G401.6 (cell line): ENCODE measurements at regions not wholly inside any gene's neighbourhood (a gene's known extent, or its start where the extent isn't known, plus 50 kb on each side); places are given as distances from the start of the nearest gene placed in this dataset.
A peak's percentile ranks its signal among the peaks of the same experiment; 100 is the strongest.
"Not testable (repeated sequence)": the region's sequence is repeated elsewhere in the genome, so short reads cannot be mapped to it uniquely, and the experiment has no call there.

Experiments used
- FAIRE-seq: peaks from 2 replicates; lab custom pipeline; 2012; peaks lifted over from hg19 to GRCh38; lab: Jason Lieb, UNC

DNA sequence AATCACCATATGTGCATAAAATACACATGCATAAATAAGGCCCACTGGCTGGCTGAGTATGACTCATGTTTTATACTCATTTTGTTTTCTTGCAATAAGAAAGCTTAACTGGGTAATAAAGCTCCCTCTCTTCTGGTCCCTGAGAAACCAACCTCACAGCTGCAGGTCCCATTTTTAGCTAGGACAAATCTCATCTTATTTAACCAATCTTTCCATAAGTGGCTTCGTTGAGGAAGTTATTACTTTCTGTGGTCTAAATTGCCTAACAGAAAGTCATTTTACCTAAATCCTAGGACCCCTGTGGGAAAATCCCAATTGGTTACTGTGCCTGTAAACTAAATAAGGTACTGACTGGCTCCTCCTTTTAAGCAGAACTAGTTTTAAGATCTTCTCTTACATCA, 232.8 kb upstream of the FBXO33 start:
- no peak for FAIRE-seq

- no peak for FAIRE-seq
These were observed 232.4 kb upstream of the FBXO33 start for GRCh38 chr14:39664646-39665045.

DNA sequence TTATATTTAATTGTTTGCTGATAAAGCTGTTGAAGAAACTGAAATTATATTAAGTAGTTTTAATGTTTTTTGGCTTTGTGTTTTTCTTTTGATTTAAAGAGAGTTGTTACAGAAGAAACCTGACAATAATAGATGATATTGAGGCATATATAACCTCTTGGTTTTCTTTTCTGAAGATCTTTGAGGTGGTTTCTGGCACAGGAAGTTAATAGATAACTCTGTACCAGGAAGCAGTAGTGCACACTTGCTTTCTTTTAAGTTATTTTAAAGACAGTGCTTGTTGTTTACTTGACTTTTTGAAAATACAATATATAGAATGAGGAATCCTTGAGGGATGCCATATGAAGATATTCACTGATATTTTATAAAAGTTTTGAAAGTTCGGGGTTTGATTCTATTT, 209.0 kb upstream of the FBXO33 start:
- no peak for FAIRE-seq

GRCh38 chr14:39639009-39639408, 206.8 kb upstream of the FBXO33 start:
- not testable (repeated sequence) for FAIRE-seq

- FAIRE-seq, result no peak
These were observed 195.9 kb upstream of the FBXO33 start for GRCh38 chr14:39628087-39628486.

DNA sequence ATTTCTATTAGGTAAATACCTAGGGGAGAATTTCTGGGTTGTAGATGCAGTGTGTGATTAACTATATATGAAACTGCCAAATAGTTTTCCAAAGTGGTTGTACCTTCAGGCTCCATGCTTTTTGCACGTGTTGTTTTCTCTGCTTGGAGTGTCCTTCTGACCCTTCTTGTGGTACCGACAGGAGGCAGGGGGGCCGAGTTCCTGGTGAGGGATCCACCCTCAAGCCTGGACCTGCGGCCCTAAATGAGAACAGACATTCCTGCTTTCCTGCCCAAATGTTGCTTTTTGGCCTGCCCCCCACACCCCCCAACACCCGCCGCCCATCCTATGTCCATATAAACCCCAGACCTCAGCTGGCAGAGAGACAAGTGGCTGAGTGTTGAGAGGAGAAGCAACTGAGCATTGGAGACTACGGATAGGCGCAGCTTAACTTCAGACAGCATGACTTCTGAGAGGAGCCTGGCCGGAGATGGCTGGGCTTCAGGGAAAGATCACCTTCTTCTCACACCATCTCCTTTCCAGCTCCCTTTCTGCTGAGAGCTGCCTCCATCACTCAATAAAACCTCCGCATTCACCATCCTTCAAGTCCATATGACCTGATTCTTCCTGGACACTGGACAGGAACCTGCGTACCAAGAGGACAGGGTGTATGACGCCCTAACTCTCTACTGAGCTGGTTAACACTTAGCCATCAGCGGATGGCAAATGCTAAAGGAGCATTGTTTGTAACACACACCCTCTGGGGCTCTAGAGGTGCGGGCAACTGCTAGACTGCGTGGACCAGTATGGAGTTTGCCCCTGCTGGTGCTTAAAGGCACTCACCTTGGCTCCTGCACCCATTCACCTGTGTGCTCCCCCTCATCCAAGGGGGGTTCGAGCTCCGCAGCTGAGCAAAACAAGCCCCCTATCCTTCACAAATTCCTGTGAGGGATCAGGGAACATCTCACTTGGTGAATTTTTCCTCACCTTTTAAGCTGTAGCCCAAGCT, 194.7 kb upstream of the FBXO33 start:
- FAIRE-seq, result no peak

- no peak for FAIRE-seq
These were observed 189.4 kb upstream of the FBXO33 start for GRCh38 chr14:39621678-39622077.

GRCh38 chr14:39621223-39621622, 189.0 kb upstream of the FBXO33 start:
- FAIRE-seq, result no peak

DNA sequence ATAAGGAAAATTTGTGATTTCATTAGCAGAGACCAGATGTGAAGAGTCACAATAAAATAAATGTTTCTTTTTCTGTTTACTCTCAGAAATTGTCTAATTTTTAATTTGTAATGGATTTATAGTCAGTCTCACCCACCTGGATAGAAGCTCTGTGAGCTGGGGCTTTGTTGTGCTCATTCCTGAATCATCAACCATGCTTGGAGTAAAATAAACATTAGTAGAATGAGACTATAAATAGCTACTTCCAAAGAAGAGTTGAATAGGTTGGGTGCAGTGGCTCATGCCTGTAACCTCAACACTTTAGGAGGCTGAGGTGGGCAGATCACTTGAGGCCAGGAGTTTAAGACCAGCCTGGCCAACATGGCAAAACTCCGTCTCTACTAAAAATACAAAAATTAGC, 185.3 kb upstream of the FBXO33 start:
- FAIRE-seq, result no peak

GRCh38 chr14:39615352-39615751, 183.1 kb upstream of the FBXO33 start:
- FAIRE-seq, result no peak

DNA sequence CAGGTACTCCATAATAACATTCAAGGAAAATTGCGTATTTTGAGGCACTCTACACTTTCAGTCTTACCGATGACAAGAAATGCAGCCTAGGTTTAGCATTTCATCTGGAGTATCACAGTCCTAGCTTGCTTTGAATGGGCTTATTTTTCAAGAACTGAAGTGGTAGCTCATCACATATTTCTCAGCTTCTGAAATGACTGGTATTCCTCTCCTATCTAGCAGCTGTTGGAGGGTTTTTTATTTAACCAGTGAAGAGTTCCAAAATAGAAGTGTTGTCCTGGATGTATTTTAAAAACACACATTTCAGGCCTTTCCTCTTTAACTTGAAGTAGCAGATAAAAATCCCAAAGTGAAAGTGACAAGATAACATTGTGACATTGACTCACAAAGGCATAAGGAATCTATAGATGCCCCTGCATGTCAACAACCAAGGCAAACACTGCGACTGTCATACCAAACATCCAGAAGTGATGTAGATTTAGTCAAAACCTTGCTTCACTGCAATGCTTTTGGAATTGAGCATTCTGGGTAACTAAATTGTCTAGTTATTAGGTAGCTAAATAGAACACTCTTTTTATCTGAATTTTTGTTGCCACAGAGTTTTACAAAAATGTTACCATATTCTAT, 182.2 kb upstream of the FBXO33 start:
- no peak for FAIRE-seq

DNA sequence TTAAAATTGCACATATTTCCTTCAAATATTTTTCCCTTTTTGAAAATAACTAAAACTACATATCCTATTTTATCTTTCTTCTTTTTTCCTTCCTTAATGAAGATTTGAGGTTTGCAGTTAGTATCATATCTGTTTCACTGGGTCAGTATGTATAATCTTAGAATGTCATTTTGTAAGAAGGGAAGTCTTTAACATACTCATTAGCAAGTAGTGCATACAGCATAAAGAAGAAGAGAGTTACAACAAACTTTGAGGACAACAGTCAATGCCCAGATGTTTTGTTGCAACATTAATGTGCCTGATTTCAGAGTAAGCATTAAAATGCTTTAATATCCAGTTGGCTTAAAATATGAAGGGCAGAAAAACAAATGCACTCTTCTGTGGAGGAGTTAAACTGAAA, 176.9 kb upstream of the FBXO33 start:
- FAIRE-seq, result no peak

DNA sequence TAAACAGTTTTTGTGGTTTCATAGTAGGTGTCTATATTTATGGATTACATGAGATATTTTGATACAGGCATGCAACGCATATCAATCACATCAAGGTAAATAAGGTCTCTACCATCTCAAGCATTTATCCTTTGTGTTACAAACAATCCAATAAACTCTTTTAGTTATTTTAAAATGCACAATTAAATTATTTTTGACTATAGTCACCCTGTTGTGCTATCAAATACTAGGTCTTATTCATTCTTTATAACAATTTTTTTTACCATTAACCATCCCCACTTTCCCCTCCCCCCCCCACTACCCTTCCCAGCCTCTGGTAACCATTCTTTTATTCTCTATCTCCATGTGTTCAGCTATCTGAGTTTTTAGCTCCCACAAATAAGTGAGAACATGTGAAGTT, 175.7 kb upstream of the FBXO33 start:
- no peak for FAIRE-seq

- no peak for FAIRE-seq
These were observed 171.7 kb upstream of the FBXO33 start for GRCh38 chr14:39603942-39604341.

DNA sequence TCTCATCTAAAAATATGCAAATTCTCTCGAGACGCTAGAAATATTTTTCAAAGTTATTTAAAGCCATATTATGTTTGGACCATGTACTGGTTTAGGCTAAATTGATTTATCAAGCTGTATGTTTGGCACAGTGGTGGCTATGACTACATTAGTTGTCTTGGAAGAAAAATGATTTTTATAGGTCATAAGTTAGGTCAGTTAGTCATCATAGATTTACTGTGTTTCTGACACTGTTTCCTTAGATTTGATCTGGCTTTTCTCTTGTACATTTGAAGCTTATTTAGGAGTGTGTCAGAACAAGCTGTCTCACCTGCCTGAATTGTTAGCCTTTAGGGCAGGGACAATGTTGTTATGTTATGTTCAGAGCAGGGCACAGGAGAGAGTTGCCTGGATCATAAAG, 161.1 kb upstream of the FBXO33 start:
- FAIRE-seq, result no peak

- no peak for FAIRE-seq
These were observed 160.0 kb upstream of the FBXO33 start for GRCh38 chr14:39592116-39592789.

DNA sequence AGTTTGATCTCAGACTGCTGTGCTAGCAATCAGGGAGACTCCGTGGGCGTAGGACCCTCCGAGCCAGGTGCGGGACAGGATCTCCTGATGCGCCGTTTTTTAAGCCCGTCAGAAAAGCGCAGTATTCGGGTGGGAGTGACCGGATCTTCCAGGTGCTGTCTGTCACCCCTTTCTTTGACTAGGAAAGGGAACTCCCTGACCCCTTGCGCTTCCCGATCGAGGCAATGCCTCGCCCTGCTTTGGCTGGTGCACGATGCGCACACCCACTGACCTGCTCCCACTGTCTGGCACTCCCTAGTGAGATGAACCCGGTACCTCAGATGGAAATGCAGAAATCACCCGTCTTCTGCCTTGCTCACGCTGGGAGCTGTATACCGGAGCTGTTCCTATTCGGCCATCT, 157.6 kb upstream of the FBXO33 start:
- FAIRE-seq, result not testable (repeated sequence)

DNA sequence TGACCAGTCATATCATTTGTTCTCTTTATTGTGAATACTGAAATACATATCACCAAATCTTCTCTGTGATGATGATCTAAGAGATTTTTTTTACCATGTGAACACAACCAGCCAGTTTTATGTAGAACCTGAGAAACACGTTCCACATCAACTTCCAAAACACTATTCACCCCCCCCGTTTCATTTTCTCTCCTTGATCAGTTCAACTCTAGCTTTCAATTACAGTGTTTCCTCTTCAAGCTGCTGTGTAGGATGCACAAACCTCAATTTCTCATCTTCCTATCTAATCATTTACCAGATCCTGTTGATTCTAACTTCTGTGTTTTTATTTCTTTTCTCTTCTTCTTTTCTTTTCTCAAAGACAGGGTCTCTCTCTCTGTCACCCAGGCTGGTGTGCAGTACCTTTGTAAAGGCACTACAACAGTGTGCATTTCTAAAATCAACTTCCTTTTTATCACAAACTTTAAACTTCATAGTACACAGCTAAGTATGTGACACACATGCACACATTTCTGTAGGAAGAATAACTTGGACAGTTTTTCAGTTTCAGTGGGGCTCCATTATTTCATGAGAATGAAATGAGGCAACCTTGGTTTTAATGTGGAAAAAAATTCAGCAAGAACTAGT, 149.9 kb upstream of the FBXO33 start:
- no peak for FAIRE-seq

- peak; percentile 23 for FAIRE-seq
These were observed 149.2 kb upstream of the FBXO33 start for GRCh38 chr14:39581474-39581873.

- FAIRE-seq, result no peak
These were observed 148.5 kb upstream of the FBXO33 start for GRCh38 chr14:39580696-39581095.

GRCh38 chr14:39576736-39577135, 144.5 kb upstream of the FBXO33 start:
- FAIRE-seq, result no peak

DNA sequence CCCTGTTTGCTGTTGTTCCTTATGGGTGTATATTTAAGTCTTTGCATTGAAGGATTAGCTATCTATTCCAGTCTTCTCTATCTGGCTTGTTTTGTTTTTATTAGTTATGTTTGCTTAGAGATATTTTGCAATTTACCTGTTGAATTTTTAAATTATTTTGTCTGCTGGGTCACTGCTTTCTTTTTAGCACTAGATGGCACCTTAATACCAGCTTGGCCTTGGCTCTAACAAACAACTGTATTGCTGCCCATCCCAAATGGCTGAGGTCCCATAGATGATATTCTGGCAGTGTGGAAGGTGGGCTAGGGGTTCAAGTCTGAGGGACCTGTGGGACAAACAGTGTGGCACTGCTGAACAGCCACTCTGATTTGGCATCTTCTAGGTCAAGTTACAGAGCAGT, 144.0 kb upstream of the FBXO33 start:
- FAIRE-seq, result no peak
